ENCODE measurements at regions not wholly inside any gene's neighbourhood (a gene's known extent, or its start where the extent isn't known, plus 50 kb on each side); places are given as distances from the start of the nearest gene placed in this dataset.
A peak's percentile ranks its signal among the peaks of the same experiment; 100 is the strongest.

DNA sequence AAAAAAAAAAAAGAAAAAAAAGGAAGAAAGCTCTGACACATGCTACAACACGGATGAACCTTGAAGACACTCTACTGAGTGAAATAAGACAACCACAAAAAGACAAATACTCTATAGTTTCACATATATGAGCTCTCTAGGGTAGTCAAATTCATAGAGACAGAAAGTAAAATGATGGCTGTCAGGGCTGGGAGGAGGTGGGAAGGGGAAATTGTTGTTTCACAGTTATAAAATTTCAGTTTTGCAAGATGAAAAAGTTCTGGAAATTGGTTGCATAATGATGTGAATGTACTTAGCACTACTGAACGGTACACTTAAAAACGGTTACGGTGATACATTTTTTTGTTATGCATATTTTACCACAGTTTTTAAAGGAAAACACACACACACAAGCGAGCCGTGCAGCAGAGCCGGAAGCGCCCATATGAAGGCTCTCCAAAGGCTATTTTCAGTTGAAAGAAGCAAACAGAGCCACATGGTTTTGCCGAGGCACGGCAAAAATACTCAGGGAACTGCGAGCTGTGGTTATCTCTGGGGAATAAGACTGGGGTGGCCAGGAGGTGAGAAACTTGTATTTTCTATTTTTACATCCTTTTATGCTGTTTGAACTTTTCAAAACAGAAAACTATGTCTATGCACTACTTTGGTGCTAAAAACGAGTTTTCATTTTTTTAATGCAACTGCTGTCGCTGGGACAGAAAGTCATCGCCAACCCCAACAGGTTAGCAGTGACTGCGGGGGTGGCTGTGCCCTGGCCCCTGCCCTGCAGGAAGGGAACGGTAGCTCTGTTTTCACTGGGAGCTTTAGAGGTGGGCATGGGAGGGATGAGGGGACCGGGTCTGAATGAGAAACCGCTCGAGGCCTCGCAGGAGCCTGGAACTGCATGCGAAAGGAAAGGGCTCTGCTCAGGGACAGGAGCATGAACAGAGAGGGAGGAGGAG, 132.9 kb downstream of the OAT start (continued):
- TF ChIP-seq GATAD2B (conservative IDR thresholded peaks at IDR 0.05; ENCODE audit: low read depth) (peak; percentile 92; the same call in 1 of the 2 replicates), SMC3 (IDR thresholded peaks at IDR 0.05; ENCODE audit: borderline replicate concordance, low read length) (no peak), POU2F2 (IDR thresholded peaks at IDR 0.05; ENCODE audit: borderline replicate concordance, low read depth, low read length) (no peak; the same call in 2 of the 3 replicates), ATF7 (IDR thresholded peaks at IDR 0.05; ENCODE audit: low read depth) (peak; percentile 75; the same call in 1 of the 2 replicates), SRF (IDR thresholded peaks at IDR 0.05; ENCODE audit: low read depth in 2 of 2, low read length in 2 of 2) (peak; percentile 23 to 72; a peak in 1 of 4 replicates), MEF2B (IDR thresholded peaks at IDR 0.05; ENCODE audit: partially characterized antibody, poor library complexity, severe bottlenecking) (peak; percentile 100), BCL11A (IDR thresholded peaks at IDR 0.05; ENCODE audit: low read depth, low read length) (0 out of 2 replicates have a peak, but pooled peaks have one; percentile 39), NR2C1 (IDR thresholded peaks at IDR 0.05) (no peak), BHLHE40 (IDR thresholded peaks at IDR 0.05; ENCODE audit: borderline replicate concordance in 1 of 2, low read depth in 2 of 2, low read length in 1 of 2) (peak in 1 of 2 experiments; percentile 50; a peak in 1 of 4 replicates), MYC (IDR thresholded peaks at IDR 0.05; ENCODE audit: insufficient read depth, insufficient read length, insufficient replicate concordance, low read length, severe bottlenecking) (no peak), CREB1 (IDR thresholded peaks at IDR 0.05; ENCODE audit: low read depth) (0 out of 2 replicates have a peak, but pooled peaks have one; percentile 7), CBFB (IDR thresholded peaks at IDR 0.05; ENCODE audit: low read depth) (no peak), EED (IDR thresholded peaks at IDR 0.05; ENCODE audit: low read depth) (no peak), ETV6 (conservative IDR thresholded peaks at IDR 0.05 in 1 of 2, IDR thresholded peaks at IDR 0.05 in 1 of 2; ENCODE audit: borderline replicate concordance in 1 of 2, low read depth in 1 of 2) (no peak), JUNB (IDR thresholded peaks at IDR 0.05) (peak; percentile 41; the same call in 1 of the 2 replicates), PAX5 (IDR thresholded peaks at IDR 0.05; ENCODE audit: borderline replicate concordance, low read depth, low read length) (no peak), ZNF24 (IDR thresholded peaks at IDR 0.05) (peak; percentile 46; the same call in 1 of the 2 replicates), MTA3 (IDR thresholded peaks at IDR 0.05; ENCODE audit: borderline replicate concordance, low read length) (peak; percentile 72; the same call in 1 of the 2 replicates), TAF1 (IDR thresholded peaks at IDR 0.05; ENCODE audit: borderline replicate concordance, low read depth, low read length) (no peak), HDAC6 (IDR thresholded peaks at IDR 0.05; ENCODE audit: unreplicated experiment) (no peak)
- TF ChIP-seq, protein P1, sequence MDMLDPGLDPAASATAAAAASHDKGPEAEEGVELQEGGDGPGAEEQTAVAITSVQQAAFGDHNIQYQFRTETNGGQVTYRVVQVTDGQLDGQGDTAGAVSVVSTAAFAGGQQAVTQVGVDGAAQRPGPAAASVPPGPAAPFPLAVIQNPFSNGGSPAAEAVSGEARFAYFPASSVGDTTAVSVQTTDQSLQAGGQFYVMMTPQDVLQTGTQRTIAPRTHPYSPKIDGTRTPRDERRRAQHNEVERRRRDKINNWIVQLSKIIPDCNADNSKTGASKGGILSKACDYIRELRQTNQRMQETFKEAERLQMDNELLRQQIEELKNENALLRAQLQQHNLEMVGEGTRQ (IDR thresholded peaks at IDR 0.05; ENCODE audit: borderline replicate concordance, low read depth, low read length): no peak
- TF ChIP-seq, protein P2, sequence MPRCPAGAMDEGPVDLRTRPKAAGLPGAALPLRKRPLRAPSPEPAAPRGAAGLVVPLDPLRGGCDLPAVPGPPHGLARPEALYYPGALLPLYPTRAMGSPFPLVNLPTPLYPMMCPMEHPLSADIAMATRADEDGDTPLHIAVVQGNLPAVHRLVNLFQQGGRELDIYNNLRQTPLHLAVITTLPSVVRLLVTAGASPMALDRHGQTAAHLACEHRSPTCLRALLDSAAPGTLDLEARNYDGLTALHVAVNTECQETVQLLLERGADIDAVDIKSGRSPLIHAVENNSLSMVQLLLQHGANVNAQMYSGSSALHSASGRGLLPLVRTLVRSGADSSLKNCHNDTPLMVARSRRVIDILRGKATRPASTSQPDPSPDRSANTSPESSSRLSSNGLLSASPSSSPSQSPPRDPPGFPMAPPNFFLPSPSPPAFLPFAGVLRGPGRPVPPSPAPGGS (IDR thresholded peaks at IDR 0.05; ENCODE audit: borderline replicate concordance, insufficient read depth, low read depth, low read length, poor library complexity, severe bottlenecking): peak; percentile 61

All from GM12878 (cell line).